ENCODE measurements at regions not wholly inside any gene's neighbourhood (a gene's known extent, or its start where the extent isn't known, plus 50 kb on each side); places are given as distances from the start of the nearest gene placed in this dataset.
"Not testable (repeated sequence)": the region's sequence is repeated elsewhere in the genome, so short reads cannot be mapped to it uniquely, and the experiment has no call there.

GRCh38 chr14:59009967-59010366 lies 178.5 kb upstream of the DAAM1 start:
- no peak for ATAC-seq

GRCh38 chr14:59013672-59014298 lies 174.7 kb upstream of the DAAM1 start:
- ATAC-seq (no peak), DNase-seq (no peak)
- intact Hi-C loops (cut with DNase I) = no loop called here

More at GRCh38 chr14:59009967-59010366, 178.5 kb upstream of the DAAM1 start:
- no peak for DNase-seq
- intact Hi-C loops (cut with DNase I) = no loop called here

DNA sequence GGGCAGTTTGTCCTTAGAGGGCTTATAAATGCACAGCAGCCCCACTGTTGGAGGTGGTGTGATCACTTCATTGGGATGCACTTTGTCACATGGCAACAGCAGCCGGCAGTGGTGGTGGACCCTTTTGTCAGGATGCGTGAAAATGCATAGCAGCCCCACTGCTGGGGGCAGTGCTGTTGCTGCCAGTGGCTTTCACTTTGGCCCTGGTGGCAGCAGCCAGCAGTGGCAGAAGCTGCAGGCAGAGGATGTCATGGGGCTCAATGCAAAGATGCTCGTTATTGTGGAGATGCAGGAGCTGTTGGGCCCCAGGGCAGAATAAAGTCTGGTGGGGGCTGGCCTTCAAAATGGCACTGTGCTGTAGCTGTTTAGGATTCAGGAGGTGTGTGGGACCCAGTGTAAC lies 173.0 kb upstream of the DAAM1 start:
- DNase-seq (no peak), ATAC-seq (no peak)
- intact Hi-C loops (cut with DNase I) = no loop called here

DNA sequence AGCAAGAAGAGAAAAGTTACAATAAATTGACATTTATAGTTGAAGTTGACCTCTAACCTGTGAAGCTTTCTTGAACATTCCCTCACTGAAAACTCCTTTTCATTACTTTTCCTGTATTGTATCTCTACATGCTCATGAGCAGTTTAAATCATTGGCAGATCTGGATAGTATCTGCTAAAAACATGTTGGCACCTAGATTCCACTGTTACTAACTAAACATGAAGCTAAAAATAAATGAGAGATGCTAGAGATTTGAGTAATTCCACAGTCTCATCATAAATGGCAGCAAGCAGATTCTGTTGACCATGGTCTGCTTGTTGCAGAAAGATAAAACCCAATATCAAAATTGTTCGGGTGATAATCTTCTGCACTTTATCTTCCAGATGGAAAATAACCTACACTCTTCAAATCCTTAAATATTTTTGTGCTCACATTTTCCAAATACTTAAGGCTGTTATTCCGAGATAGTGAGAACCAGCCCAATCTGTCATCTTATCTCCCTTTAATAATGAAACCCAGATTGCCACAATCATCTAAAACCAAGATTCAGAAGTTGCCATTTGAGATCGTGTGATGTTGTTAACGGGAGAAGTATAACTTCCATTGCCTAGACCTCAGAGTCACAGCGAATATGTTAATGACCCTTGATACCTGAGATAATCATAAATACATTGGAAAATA lies 171.0 kb upstream of the DAAM1 start:
- intact Hi-C loops (cut with DNase I) = no loop called here
- ATAC-seq (no peak), DNase-seq (no peak)

- intact Hi-C loops (cut with DNase I) = no loop called here
- no peak for DNase-seq
- no peak for ATAC-seq
These were observed 170.0 kb upstream of the DAAM1 start for GRCh38 chr14:59018460-59018859.

DNA sequence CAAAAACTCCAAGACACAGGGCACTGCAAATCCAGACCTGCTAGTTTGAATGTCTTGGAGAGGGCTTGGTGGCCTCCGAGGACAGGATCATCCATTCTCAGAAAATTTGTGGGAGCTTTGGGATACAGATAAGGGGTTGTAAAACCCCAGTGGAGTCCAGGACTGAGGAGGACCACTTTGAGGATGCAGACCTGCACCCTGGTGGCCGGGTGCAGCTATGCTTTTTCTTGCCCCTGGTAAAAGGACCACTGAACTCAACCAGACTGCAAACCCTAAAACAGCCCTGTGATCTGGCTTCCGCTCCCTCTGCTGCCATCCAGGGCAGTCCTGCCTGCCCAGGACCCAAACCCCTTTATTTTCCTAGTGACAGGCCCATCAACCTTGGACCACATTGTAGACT lies 169.5 kb upstream of the DAAM1 start:
- no peak for DNase-seq
- no peak for ATAC-seq
- intact Hi-C loops (cut with DNase I) = no loop called here

- ATAC-seq = no peak
- intact Hi-C loops (cut with DNase I) = loop anchor here in 1 of 2 donors (10.0 kb wide), 1 partner anchor 376 kb away; no protein-coding TSS in a partner anchor
- DNase-seq = no peak
These were observed 168.1 kb upstream of the DAAM1 start for GRCh38 chr14:59020382-59020781.

DNA sequence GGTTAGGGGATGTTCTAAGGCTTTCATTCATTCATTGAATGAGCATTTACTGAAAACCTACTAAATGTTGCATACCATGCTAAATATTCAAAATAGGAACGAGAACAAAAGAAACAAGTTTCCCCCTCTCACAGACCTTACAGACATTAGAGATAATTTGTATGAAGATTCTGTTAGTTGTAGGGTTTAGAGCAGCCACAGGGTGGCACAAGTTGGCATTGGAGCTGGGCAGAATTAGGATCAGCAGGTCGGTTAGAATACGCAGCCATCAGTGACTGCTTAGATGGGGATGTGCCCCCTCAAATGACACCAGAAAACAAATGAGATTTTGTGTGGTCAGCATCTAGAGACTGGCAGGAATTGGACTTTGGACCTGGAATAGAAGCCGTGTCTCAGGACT lies 166.3 kb upstream of the DAAM1 start:
- no peak for DNase-seq
- ATAC-seq = no peak
- intact Hi-C loops (cut with DNase I) = loop anchor here in 1 of 2 donors (10.0 kb wide), 1 partner anchor 377 kb away; no protein-coding TSS in a partner anchor

GRCh38 chr14:59026081-59026480 lies 162.4 kb upstream of the DAAM1 start:
- ATAC-seq (no peak), DNase-seq (no peak)
- intact Hi-C loops (cut with DNase I) = loop anchor here in 1 of 2 donors (10.0 kb wide), 1 partner anchor 381 kb away; no protein-coding TSS in a partner anchor

DNA sequence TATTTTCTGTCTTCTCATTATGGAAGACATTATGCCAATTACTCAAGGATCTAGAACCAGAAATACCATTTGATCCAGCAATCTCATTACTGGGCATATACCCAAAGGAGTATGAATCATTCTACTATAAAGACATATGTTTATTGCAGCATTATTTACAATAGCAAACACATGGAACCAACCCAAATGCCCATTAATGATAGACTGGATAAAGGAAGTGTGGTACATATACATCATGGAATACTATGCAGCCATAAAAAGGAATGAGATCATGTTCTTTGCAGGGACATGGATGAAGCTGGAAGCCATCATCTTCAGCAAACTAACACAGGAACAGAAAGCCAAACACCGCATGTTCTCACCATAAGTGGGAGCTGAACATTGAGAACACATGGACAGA lies 161.8 kb upstream of the DAAM1 start:
- not testable (repeated sequence) for ATAC-seq, DNase-seq
- intact Hi-C loops (cut with DNase I) = loop anchor here in 1 of 2 donors (10.0 kb wide), 1 partner anchor 382 kb away; no protein-coding TSS in a partner anchor

DNA sequence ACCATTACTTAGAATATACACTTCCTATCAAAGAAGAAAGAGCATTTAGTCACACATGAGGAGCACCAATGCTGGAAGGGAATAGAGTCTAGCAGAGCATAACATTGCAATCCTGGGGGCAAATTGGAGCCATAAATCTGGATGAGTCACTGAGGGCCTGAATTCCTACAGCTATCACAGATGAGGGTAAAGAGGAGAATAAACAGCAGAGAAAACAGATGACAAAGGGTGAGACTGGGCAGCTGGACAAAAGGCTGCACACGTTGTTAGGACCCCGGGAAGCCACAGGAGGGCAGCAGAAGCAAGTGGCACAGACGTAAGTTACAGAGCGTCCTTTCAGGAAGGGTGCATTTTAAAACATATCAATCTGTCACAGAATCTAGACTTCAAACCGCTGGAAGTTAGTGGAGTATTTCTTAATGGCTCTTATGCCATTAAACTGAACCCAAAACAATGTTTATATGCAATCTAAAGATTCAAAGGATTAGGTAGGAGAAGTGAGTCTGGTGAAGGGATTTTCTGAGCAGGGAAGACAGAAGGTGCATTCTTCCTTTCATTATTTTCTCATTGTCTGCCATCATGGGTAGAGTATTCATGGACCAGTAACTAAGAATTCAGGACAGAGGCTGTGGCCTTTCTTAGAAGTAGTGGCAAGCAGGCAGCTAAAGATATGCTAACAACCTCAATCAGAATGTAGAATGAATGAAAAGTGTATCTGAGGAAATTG lies 159.8 kb upstream of the DAAM1 start:
- intact Hi-C loops (cut with DNase I) = loop anchor here in 1 of 2 donors (10.0 kb wide), 1 partner anchor 384 kb away; no protein-coding TSS in a partner anchor
- ATAC-seq (peak; percentile 86 to 87), DNase-seq (peak; percentile 66)

DNA sequence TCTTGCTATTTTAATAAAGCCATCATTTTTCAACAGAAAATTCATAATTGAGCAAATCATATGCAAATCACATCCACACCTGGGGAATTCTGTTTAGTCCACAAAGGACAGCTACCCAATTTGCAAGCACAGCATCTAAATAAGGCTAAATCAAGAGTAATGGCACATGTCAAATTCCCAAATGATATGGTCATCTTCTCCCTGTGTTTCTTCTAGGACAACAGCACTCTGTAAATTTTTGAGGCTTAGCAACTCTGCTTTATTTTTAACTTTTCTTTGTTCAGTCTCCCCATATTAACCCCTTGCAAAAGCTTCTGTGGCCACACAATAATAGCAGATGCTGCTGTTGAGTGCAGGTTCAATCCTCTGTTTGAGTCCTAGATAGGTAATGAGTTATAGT lies 155.6 kb upstream of the DAAM1 start:
- intact Hi-C loops (cut with DNase I) = no loop called here
- DNase-seq = no peak
- no peak for ATAC-seq

GRCh38 chr14:59036134-59036533 lies 152.3 kb upstream of the DAAM1 start:
- ATAC-seq = no peak

DNA sequence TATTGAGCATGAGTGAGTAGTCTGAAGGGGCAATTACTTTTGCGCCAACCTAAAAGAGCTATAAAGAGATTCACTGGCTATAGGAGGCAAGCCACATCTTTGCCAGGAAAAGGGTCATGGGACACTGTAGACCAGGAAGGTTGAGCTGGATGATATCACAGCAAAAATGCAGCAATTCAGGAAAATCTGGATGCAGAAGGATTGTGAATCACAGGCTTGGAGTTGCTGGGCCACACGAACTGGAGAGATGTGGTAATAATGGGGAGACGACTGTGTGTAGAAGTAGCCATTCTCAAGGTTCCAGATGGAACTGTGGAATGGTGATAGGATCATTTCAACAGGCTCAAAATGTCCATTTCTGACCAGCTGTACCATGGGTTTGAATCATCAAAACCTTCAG lies 151.4 kb upstream of the DAAM1 start:
- DNase-seq (no peak), ATAC-seq (no peak)
- intact Hi-C loops (cut with DNase I) = no loop called here

More at GRCh38 chr14:59036134-59036533, 152.3 kb upstream of the DAAM1 start:
- intact Hi-C loops (cut with DNase I) = no loop called here
- DNase-seq = no peak

DNA sequence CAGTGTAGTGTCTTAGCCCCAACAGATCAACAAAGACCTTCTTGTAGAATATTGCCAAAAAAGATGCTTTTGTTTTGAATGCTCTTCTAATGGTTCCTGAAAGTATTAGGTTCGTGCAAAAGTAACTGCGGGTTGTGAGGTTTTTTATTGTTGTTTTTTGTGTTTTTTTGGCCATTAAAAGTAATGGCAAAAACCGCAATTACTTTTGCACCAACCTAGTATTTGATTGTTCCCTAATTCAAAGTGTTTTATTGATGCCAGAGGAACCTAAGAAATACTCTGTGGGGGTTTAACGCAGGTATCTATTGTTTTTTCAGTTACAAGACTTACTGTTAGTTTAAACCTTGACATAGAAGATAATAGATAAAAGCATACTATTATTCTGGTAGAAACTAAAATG lies 150.8 kb upstream of the DAAM1 start:
- ATAC-seq = no peak
- intact Hi-C loops (cut with DNase I) = no loop called here
- no peak for DNase-seq

DNA sequence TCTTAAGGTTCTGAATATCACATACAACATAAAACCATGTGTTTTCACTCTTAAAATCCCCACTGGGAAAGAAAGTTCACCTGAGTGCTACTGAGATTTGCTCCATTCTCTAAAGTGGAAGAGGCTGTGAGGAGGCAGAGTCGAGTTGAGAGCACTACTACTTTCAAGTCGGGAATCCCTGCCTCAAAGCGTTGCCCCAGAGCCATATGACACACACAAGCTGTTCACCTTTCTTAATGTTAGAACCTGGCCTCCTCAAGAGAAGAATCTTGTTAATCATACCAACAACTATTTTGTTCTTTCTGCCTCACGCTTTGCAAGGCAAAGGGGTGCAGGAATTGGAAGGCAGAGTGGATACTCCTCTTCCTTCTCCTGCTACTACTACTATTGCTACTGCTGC lies 149.7 kb upstream of the DAAM1 start:
- ATAC-seq (no peak), DNase-seq (no peak)
- intact Hi-C loops (cut with DNase I) = no loop called here

DNA sequence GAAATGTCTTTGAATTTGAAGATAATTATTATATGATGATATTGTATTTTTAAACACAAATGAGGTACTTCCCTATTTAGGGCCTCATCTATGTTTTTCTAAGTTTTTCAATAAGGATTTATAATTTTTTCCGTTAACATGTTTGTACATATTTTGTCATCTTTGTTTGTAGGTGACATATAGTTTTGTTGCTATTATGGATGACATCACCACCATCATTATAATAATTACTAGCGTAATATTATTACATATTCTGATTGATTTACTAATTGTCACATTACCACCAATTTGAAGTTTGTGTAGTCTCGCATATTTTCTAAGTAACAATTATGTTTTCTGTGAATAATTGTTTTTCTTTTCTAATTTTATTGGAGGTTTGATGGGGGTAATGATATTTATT lies 147.2 kb upstream of the DAAM1 start:
- no peak for ATAC-seq
- intact Hi-C loops (cut with DNase I) = no loop called here
- no peak for DNase-seq

- no peak for DNase-seq
These were observed 143.8 kb upstream of the DAAM1 start for GRCh38 chr14:59044707-59045106.

DNA sequence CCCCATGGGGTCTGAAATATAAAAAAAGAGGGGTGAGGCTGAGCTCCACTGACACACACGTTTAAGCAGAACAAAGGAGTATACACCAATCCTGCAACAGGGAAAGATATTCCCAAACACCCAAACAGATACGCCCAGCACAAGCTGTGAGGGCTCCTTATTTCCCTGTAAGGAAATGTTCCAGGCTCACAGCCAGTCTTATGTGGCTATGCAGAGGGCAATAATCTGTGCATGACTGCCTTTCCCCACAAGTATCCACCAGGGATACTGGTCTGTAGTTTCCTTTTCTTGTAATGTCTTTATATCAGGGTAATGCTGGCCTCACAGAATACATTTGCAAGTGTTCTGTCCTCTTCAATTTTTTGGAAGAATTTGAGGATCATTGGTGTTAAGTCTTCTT lies 141.7 kb upstream of the DAAM1 start:
- ATAC-seq = no peak
- intact Hi-C loops (cut with DNase I) = no loop called here
- no peak for DNase-seq

More at GRCh38 chr14:59044707-59045106, 143.8 kb upstream of the DAAM1 start:
- ATAC-seq = no peak
- intact Hi-C loops (cut with DNase I) = no loop called here

DNA sequence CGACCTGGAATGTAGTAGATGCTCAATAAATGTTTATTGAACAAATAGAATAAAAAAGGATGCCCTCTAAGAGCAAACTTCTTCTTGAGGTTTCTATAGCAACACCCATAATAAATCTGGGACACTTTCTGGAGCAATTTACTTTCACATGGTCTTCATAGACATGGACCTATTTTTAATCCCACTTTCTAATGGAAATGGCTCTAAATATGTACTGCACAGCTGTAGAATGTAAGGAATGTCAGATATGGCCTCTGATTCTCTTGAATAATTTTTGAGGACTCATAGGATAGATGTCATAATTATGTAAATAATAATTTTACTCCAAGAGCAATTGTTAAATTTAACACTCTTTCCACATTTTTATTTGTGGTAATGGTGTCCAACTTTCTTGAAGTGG lies 133.5 kb upstream of the DAAM1 start:
- intact Hi-C loops (cut with DNase I) = loop anchor here (2.0 to 10.0 kb wide), 2 partner anchors 550 to 554 kb away; no protein-coding TSS in a partner anchor
- ATAC-seq = no peak
- no peak for DNase-seq

All from left cardiac atrium (tissue), 4 donors.